CD4-positive, alpha-beta T cell (primary cell): ENCODE measurements at regions not wholly inside any gene's neighbourhood (a gene's known extent, or its start where the extent isn't known, plus 50 kb on each side); places are given as distances from the start of the nearest gene placed in this dataset.

Source experiments
- ATAC-seq: fragments of 200-7000 bp; cut with Tn5 transposase; one replicate; pipeline ENCODE4 v1.10.0; 2022; ENCODE audit warnings: mild to moderate bottlenecking; ENCODE audit not compliant: poor library complexity
- CTCF ChIA-PET: fragments of 350-600 bp; sonication (Branson Sonifier 250); formaldehyde crosslinking; loops from one replicate; lab custom pipeline; 2021; ENCODE audit warnings: antibody characterized with exemption, inconsistent platforms; lab: Charles Lee
- POLR2A ChIA-PET: fragments of 350-600 bp; sonication (Branson Sonifier 250); formaldehyde crosslinking; loops from one replicate; lab custom pipeline; 2021; ENCODE audit warnings: antibody characterized with exemption, inconsistent platforms; lab: Charles Lee
- DNase-seq, 14 experiments: peaks; one replicate each; pipeline ENCODE4 v3.0.0-alpha.2; 2013 to 2020; ENCODE audit warnings: mixed read lengths in 2 of 14
- H3K27ac ChIP-seq, 2 donors: one replicate each; pipeline versions ENCODE4 v1.5.1 to v1.7.0; 2013; ENCODE audit warnings: low read length in 2 of 2, low read depth in 1 of 2, mild to moderate bottlenecking in 1 of 2
- H3K27me3 ChIP-seq, 2 experiments: 1 replicate in 1 of 2; 2 replicates in 1 of 2; pipeline versions ENCODE4 v1.6.1 to v1.7.0; 2013; ENCODE audit warnings: low read length in 2 of 2, control low read depth in 1 of 2, mild to moderate bottlenecking in 1 of 2, moderate library complexity in 1 of 2; ENCODE audit not compliant: insufficient read depth in 2 of 2, control insufficient read depth in 1 of 2
- H3K36me3 ChIP-seq: one replicate; pipeline ENCODE4 v1.6.1; 2013; ENCODE audit warnings: low read length, control low read depth; ENCODE audit not compliant: insufficient read depth
- H3K4me1 ChIP-seq: one replicate; pipeline ENCODE4 v1.6.1; 2013; ENCODE audit warnings: low read length, control low read depth; ENCODE audit not compliant: insufficient read depth
- H3K4me3 ChIP-seq: one replicate; pipeline ENCODE4 v1.5.1; 2013; ENCODE audit warnings: mild to moderate bottlenecking, low read length, moderate library complexity
- H3K9me3 ChIP-seq, 2 experiments: 1 replicate in 1 of 2; 2 replicates in 1 of 2; pipeline versions ENCODE4 v1.6.1 to v1.7.0; 2013; ENCODE audit warnings: low read length in 2 of 2, mild to moderate bottlenecking in 2 of 2, control low read depth in 1 of 2, moderate library complexity in 1 of 2; ENCODE audit not compliant: control insufficient read depth in 1 of 2, insufficient read depth in 1 of 2
- H3K27ac Mint-ChIP-seq: one replicate; pipeline ENCODE4 v1.8.0; 2020; ENCODE audit warnings: mixed read lengths
- H3K27me3 Mint-ChIP-seq: one replicate; pipeline ENCODE4 v1.8.0; 2021; ENCODE audit warnings: mixed read lengths
- H3K36me3 Mint-ChIP-seq: one replicate; pipeline ENCODE4 v1.8.0; 2021; ENCODE audit warnings: low read depth, mixed read lengths
- H3K4me1 Mint-ChIP-seq: one replicate; pipeline ENCODE4 v1.8.0; 2021; ENCODE audit warnings: low read depth, mixed read lengths
- H3K4me3 Mint-ChIP-seq: one replicate; pipeline ENCODE4 v1.8.0; 2020; ENCODE audit warnings: mild to moderate bottlenecking, mixed read lengths
- H3K9me3 Mint-ChIP-seq: one replicate; pipeline ENCODE4 v1.8.0; 2020; ENCODE audit warnings: mixed read lengths
- intact Hi-C, 2 experiments: fragments of 100-400 bp; cut with DNase I in 1 of 2; cut with micrococcal nuclease in 1 of 2; formaldehyde crosslinking; loops; one replicate each; pipeline versions ENCODE4 v1.15.1 to v1.9.0; 2023 to 2025; cut with DNase I, micrococcal nuclease
- TF ChIP-seq, protein P1 (sequence below): fragments of 200-600 bp; IDR thresholded peaks from one replicate; pipeline ENCODE4 v1.8.0; 2022; ENCODE audit warnings: antibody characterized with exemption, mild to moderate bottlenecking

DNA sequence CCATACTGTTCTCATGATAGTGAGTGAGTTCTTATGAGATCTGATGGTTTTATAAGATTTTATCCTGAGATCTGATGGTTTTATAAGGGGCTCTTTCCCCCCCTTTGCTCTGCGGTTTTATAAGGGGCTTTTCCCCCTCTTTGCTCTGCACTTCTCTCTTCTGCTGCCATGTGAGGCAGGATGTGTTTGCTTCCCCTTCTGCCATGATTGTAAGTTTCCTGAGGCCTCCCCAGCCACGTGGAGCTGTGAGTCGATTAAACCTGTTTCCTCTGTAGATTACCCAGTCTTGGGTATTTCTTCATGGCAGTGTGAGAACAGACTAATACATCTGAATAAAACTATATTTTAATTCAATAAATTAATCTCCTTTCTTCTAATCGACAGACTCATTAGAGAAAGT lies 64.9 kb upstream of the ZSWIM6 start:
- TF ChIP-seq, protein P1, sequence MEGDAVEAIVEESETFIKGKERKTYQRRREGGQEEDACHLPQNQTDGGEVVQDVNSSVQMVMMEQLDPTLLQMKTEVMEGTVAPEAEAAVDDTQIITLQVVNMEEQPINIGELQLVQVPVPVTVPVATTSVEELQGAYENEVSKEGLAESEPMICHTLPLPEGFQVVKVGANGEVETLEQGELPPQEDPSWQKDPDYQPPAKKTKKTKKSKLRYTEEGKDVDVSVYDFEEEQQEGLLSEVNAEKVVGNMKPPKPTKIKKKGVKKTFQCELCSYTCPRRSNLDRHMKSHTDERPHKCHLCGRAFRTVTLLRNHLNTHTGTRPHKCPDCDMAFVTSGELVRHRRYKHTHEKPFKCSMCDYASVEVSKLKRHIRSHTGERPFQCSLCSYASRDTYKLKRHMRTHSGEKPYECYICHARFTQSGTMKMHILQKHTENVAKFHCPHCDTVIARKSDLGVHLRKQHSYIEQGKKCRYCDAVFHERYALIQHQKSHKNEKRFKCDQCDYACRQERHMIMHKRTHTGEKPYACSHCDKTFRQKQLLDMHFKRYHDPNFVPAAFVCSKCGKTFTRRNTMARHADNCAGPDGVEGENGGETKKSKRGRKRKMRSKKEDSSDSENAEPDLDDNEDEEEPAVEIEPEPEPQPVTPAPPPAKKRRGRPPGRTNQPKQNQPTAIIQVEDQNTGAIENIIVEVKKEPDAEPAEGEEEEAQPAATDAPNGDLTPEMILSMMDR = no peak
- intact Hi-C loops = no loop called here
- ChIA-PET CTCF (no interaction called here), POLR2A (no interaction called here)
- no peaks in the 10 kb centered on the region for H3K9me3 Mint-ChIP-seq
- no peaks in the 10 kb centered on the region for H3K36me3 ChIP-seq
- no peaks in the 10 kb centered on the region for H3K27me3 ChIP-seq
- H3K9me3 ChIP-seq = no peaks in the 10 kb centered on the region
- no peak overlapping the region for H3K27ac Mint-ChIP-seq
- no peaks in the 10 kb centered on the region for H3K36me3 Mint-ChIP-seq
- peaks cover 5% of the 10 kb centered on the region for H3K4me1 ChIP-seq
- H3K4me1 Mint-ChIP-seq = peaks cover 16% of the 10 kb centered on the region
- no peak overlapping the region for H3K4me3 ChIP-seq
- DNase-seq = no peak
- H3K27me3 Mint-ChIP-seq = no peaks in the 10 kb centered on the region
- H3K27ac ChIP-seq = no peak overlapping the region
- no peak for ATAC-seq
- H3K4me3 Mint-ChIP-seq = no peak overlapping the region

DNA sequence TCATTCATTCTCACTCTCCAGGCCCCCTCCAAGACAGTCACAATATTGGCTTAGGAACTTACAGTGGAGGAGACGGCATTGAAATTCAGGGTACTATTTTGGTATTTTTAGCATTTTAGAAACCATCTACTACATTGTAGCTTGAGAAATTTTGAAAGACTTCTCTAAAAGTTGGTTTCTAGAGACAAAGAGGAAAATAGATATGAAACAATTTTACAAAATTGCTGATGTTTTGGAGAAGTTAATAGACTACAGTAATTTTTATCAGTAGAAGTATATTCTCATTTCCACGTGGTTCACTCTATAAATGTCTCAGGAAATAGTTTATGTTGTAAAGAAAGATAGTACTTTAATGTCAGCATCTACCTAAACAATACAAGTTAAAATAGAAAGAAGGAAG lies 63.2 kb upstream of the ZSWIM6 start:
- no peaks in the 10 kb centered on the region for H3K27me3 Mint-ChIP-seq
- no peaks in the 10 kb centered on the region for H3K27me3 ChIP-seq
- no peaks in the 10 kb centered on the region for H3K9me3 Mint-ChIP-seq
- H3K4me3 Mint-ChIP-seq = no peak overlapping the region
- H3K4me3 ChIP-seq = no peak overlapping the region
- H3K36me3 ChIP-seq = no peaks in the 10 kb centered on the region
- H3K9me3 ChIP-seq = no peaks in the 10 kb centered on the region
- H3K4me1 ChIP-seq = peaks cover 5% of the 10 kb centered on the region
- POLR2A ChIA-PET = interaction anchor here (0.5 kb wide), 1 partner anchor 48 kb away, joined by 3 read pairs; no protein-coding TSS in a partner anchor
- intact Hi-C loops = no loop called here
- ATAC-seq (no peak), DNase-seq (no peak)
- peaks cover 16% of the 10 kb centered on the region for H3K4me1 Mint-ChIP-seq
- TF ChIP-seq, protein P1 = no peak
- peak overlapping the region; percentile 9 for H3K27ac Mint-ChIP-seq
- H3K27ac ChIP-seq = no peak overlapping the region
- no peaks in the 10 kb centered on the region for H3K36me3 Mint-ChIP-seq
- CTCF ChIA-PET = no interaction called here

DNA sequence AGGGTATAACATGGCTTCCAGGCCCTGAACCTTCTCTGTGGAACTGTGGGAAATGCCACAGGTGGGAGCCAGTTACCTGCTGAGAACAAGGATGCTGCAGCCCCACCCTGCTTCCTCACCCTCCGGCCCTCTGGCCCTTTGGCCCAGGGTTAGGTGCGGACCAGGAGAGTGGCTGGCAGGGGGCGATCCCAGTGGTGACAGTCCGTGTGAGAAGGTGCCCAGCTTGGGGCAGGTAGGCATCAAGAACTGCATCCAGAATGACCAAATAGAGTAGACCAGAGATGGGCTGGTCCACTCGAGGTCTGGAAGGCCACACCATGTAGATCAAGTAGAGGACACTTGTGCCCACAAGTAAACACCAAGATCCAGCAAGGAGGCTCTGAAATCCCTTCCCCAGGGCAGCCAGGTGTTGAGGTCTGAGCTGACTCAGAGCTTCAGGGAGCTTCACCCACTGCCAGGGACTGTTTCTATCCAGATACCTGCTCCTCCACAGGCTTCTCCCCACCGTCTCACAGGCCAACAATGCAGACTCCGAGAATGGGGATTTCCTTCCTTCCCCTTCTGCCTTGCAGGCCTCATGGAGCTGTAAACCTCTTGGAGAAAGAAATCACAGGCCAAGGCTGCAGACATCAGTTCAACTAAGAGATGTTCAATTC lies 61.4 kb upstream of the ZSWIM6 start:
- DNase-seq (no peak), ATAC-seq (no peak)
- no peak overlapping the region for H3K27ac Mint-ChIP-seq
- intact Hi-C loops = no loop called here
- peaks cover 8% of the 10 kb centered on the region for H3K4me1 ChIP-seq
- TF ChIP-seq, protein P1 = no peak
- H3K36me3 ChIP-seq = no peaks in the 10 kb centered on the region
- peaks cover 18% of the 10 kb centered on the region for H3K4me1 Mint-ChIP-seq
- no peaks in the 10 kb centered on the region for H3K36me3 Mint-ChIP-seq
- H3K9me3 ChIP-seq = no peaks in the 10 kb centered on the region
- no peak overlapping the region for H3K4me3 Mint-ChIP-seq
- H3K27me3 Mint-ChIP-seq = no peaks in the 10 kb centered on the region
- no peaks in the 10 kb centered on the region for H3K9me3 Mint-ChIP-seq
- POLR2A ChIA-PET = no interaction called here
- no peaks in the 10 kb centered on the region for H3K27me3 ChIP-seq
- CTCF ChIA-PET = no interaction called here
- no peak overlapping the region for H3K27ac ChIP-seq
- H3K4me3 ChIP-seq = no peak overlapping the region
